Uterus (tissue), 3 donors: ENCODE measurements at regions not wholly inside any gene's neighbourhood (a gene's known extent, or its start where the extent isn't known, plus 50 kb on each side); places are given as distances from the start of the nearest gene placed in this dataset.

Experiments
- DNase-seq, 2 donors: peaks; one replicate each; pipeline ENCODE4 v3.0.0-alpha.2; 2019 to 2020
- H3K27ac ChIP-seq, 2 donors: fragments of 200-600 bp; sonication (generic); 1 replicate in 1 of 2; 2 replicates in 1 of 2; pipeline ENCODE4 v1.5.1; 2016 to 2018
- H3K27me3 ChIP-seq, 2 donors: fragments of 200-600 bp; sonication (generic); one replicate each; pipeline ENCODE4 v1.5.1; 2018 to 2019; ENCODE audit warnings: control low read depth in 1 of 2
- H3K36me3 ChIP-seq, 2 donors: fragments of 200-600 bp; sonication (generic); one replicate each; pipeline ENCODE4 v1.5.1; 2019; ENCODE audit warnings: control low read depth in 1 of 2
- H3K4me1 ChIP-seq, 2 donors: fragments of 200-600 bp; sonication (generic); one replicate each; pipeline ENCODE4 v1.5.1; 2018 to 2019; ENCODE audit warnings: control low read depth in 1 of 2
- H3K4me3 ChIP-seq, 2 donors: fragments of 200-600 bp; sonication (generic); 1 replicate in 1 of 2; 2 replicates in 1 of 2; pipeline ENCODE4 v1.5.1; 2018 to 2019; ENCODE audit warnings: mild to moderate bottlenecking in 1 of 2
- H3K9me3 ChIP-seq, 2 donors: fragments of 200-600 bp; sonication (generic); one replicate each; pipeline ENCODE4 v1.5.1; 2019; ENCODE audit warnings: control low read depth in 1 of 2
- CTCF ChIP-seq, 4 experiments: fragments of 200-600 bp in 2 of 4; fragments of 450-650 bp in 2 of 4; sonication (generic) in 2 of 4; IDR thresholded peaks; one replicate each; pipeline ENCODE4 v1.5.1; 2016 to 2019; ENCODE audit warnings: antibody characterized with exemption in 4 of 4, mild to moderate bottlenecking in 2 of 4, moderate library complexity in 1 of 4
- POLR2A ChIP-seq, 2 donors: fragments of 450-650 bp; IDR thresholded peaks; one replicate each; pipeline ENCODE4 v1.6.1; 2016; ENCODE audit warnings: antibody characterized with exemption in 2 of 2, mild to moderate bottlenecking in 1 of 2, moderate library complexity in 1 of 2
- intact Hi-C: fragments of 100-400 bp; cut with DNase I; formaldehyde crosslinking; loops from one replicate; pipeline ENCODE4 v1.15.1; 2023; ENCODE audit warnings: low total_unique reads
- donor health status: DM: yes; HTN: yes; CAD: no.

GRCh38 chr4:32374206-32374605 is 1654.0 kb downstream of the PCDH7 start:
- no peaks in the 10 kb centered on the region for H3K4me1 ChIP-seq
- H3K36me3 ChIP-seq: no peaks in the 10 kb centered on the region
- H3K4me3 ChIP-seq: no peak overlapping the region
- no peak for DNase-seq
- no peaks in the 10 kb centered on the region for H3K27me3 ChIP-seq
- H3K27ac ChIP-seq: no peak overlapping the region
- H3K9me3 ChIP-seq: no peaks in the 10 kb centered on the region
- intact Hi-C loops: no loop called here
- TF ChIP-seq CTCF (IDR thresholded peaks at IDR 0.05): no peak
- TF ChIP-seq POLR2A (IDR thresholded peaks at IDR 0.05): no peak

- DNase-seq: no peak
- H3K36me3 ChIP-seq: no peaks in the 10 kb centered on the region
- TF ChIP-seq POLR2A (IDR thresholded peaks at IDR 0.05) (no peak), CTCF (IDR thresholded peaks at IDR 0.05) (no peak)
- no peaks in the 10 kb centered on the region for H3K9me3 ChIP-seq
- H3K27ac ChIP-seq: no peak overlapping the region
- H3K4me3 ChIP-seq: no peak overlapping the region
- intact Hi-C loops: no loop called here
- H3K4me1 ChIP-seq: no peaks in the 10 kb centered on the region
- no peaks in the 10 kb centered on the region for H3K27me3 ChIP-seq
These were observed 1673.6 kb downstream of the PCDH7 start for GRCh38 chr4:32393806-32394205.

GRCh38 chr4:32394255-32394654 is 1674.1 kb downstream of the PCDH7 start:
- no peaks in the 10 kb centered on the region for H3K27me3 ChIP-seq

GRCh38 chr4:32396507-32397070 is 1676.4 kb downstream of the PCDH7 start:
- TF ChIP-seq CTCF (IDR thresholded peaks at IDR 0.05): no peak
- no peak for TF ChIP-seq POLR2A (IDR thresholded peaks at IDR 0.05)
- no peaks in the 10 kb centered on the region for H3K27me3 ChIP-seq
- no peak overlapping the region for H3K27ac ChIP-seq
- intact Hi-C loops: no loop called here
- H3K36me3 ChIP-seq: no peaks in the 10 kb centered on the region
- no peaks in the 10 kb centered on the region for H3K4me1 ChIP-seq
- peaks cover 0 to 3% of the 10 kb centered on the region in 2 donors for H3K9me3 ChIP-seq
- no peak overlapping the region for H3K4me3 ChIP-seq
- no peak for DNase-seq

More at GRCh38 chr4:32394255-32394654, 1674.1 kb downstream of the PCDH7 start:
- TF ChIP-seq CTCF (IDR thresholded peaks at IDR 0.05) (no peak), POLR2A (IDR thresholded peaks at IDR 0.05) (no peak)
- DNase-seq: no peak
- intact Hi-C loops: no loop called here
- Histone ChIP-seq H3K36me3 (no peaks in the 10 kb centered on the region), H3K4me1 (no peaks in the 10 kb centered on the region), H3K4me3 (no peak overlapping the region), H3K9me3 (no peaks in the 10 kb centered on the region), H3K27ac (no peak overlapping the region)

GRCh38 chr4:32400870-32401269 is 1680.7 kb downstream of the PCDH7 start:
- intact Hi-C loops: no loop called here
- no peak overlapping the region for H3K27ac ChIP-seq
- TF ChIP-seq POLR2A (IDR thresholded peaks at IDR 0.05) (no peak), CTCF (IDR thresholded peaks at IDR 0.05) (no peak)
- H3K4me1 ChIP-seq: no peaks in the 10 kb centered on the region
- H3K36me3 ChIP-seq: no peaks in the 10 kb centered on the region
- DNase-seq: no peak
- H3K4me3 ChIP-seq: no peak overlapping the region
- H3K27me3 ChIP-seq: no peaks in the 10 kb centered on the region
- peaks cover 0 to 3% of the 10 kb centered on the region in 2 donors for H3K9me3 ChIP-seq
